GM21423 (cell line): ENCODE measurements at regions not wholly inside any gene's neighbourhood (a gene's known extent, or its start where the extent isn't known, plus 50 kb on each side); places are given as distances from the start of the nearest gene placed in this dataset.

Experiments used
- ATAC-seq: cut with Tn5 transposase; IDR thresholded peaks from one replicate; pipeline ENCODE4 v1.9.1; 2021; ENCODE audit warnings: mild to moderate bottlenecking, moderate library complexity; ENCODE audit not compliant: unreplicated experiment

- no peak for ATAC-seq
These were observed 56.7 kb upstream of the GUCA2B start for GRCh38 chr1:42096554-42096953.

DNA sequence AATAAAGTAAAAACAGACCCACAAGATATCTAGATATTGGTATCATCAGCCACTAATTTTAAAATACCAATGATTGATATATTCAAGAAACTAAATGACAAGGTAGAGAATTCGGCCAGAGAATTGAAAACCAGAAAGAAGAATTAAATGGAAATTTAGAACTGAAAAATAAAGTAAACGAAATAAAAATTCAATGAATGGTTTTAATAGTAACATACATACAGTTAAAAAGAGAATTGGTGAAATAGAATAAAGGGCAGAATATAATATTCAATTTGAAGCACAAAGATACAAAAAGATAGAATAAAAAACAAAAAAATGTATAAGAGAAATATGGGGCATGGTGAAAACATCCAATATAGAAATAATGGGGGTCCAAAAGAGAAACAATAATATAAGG, 64.0 kb upstream of the GUCA2B start:
- no peak for ATAC-seq

DNA sequence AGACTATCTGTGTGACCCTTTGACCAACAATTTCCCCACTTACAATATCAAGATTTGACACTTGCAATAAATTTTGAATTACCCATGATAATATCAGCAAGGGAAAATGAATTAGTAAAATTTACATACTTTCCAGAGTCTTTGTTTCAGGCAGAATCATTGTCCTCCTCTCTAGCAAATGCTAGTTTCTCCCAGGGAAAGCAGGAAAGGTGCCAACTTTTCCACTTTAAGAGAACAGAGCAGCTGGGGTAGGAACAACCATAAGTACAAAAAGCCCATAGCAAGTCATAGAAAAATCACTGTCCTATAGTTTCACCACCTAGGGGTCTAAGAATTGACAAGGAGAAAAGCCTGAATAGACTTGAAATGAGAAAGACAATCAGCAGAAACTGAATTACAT, 67.1 kb upstream of the GUCA2B start:
- no peak for ATAC-seq

- ATAC-seq: no peak
These were observed 67.6 kb upstream of the GUCA2B start for GRCh38 chr1:42085596-42085995.

DNA sequence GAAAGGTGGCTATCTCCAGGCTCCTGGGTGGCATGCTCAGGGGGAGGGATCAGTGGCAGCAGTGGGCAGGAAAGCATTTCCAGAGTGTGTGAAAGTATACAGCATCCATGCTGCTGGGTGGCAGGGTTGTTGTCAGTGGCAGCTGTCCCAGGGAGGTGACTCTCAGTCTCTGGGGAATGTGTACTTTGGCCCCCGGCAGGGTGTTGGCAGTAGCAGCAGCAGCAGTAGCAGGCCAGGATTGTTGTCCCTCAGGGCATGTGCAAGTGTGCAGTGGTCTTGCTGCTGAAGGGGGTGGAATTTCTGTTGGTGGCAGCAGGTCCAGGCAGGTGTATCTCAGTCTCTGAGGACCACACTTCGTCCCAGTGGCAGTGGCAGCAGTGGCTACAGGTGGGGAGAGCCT, 71.7 kb upstream of the GUCA2B start:
- ATAC-seq: no peak

- ATAC-seq: no peak
These were observed 78.0 kb upstream of the GUCA2B start for GRCh38 chr1:42075179-42075578.

GRCh38 chr1:42070996-42071395, 82.2 kb upstream of the GUCA2B start:
- ATAC-seq: no peak

GRCh38 chr1:42057800-42058199, 95.4 kb upstream of the GUCA2B start:
- no peak for ATAC-seq

DNA sequence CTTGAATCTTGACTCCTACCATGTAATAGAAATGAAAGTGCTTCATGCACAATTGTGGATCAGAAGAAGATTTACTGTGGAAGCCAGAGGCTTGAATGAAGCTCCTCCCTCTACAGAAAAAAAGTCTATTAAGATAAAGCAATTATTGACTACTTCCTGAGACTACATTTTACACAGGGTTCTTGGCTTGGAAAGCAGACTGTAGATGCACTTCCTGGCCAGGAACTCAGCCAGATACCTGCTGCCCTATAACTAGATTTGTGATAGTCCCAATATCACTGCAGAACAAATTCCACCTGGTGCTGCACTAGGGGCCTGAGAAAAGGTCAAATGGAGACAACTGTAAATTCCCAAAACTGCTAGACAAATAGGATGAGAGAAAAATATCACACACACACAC, 96.8 kb upstream of the GUCA2B start:
- no peak for ATAC-seq

DNA sequence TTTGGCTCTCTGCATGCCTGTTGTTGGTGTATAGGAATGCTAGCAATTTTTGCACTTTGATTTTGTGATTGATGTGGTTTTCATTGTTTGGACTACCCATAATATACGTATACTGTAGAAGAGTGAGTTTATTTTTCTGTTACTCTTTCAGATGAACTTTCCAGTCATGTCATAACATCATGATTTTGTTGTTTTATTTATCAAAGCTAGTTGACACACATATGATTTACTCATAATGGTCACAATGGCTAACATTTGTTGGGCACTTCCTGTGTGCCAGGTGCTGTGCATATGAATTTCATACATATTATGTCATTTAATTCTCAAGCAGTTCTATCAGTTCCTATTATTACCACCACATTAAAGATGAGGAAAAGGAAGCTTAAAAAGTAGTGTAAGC, 98.1 kb upstream of the GUCA2B start:
- no peak for ATAC-seq

DNA sequence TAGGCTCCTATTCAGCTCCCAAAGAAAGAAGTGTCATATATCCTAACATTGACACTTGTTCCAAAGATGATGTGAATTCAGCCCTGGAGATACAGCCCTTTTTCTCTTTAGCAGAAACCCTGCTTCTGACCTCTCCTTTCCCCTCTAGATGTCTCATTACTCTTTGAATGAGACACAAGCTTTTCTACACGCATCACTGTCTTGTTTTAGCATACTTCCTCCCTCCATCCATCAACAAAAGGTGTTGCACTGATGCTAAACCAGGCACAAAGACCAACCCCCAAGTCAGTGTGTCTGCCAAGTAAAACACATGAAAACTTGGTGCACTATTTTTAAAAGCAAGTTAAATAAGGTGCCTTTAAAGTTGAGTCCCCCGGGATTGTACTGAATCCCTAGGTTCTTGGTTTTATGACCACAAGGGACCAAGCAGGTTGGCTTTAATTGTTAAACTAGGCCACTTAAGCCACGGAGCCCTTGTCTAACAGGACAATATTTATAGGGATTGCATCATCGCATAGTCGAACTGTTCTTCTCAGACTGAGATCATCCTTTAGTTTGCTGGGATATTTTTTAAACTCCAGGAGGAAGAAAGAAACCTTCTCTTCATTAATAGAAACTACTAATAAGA, 101.0 kb upstream of the GUCA2B start:
- no peak for ATAC-seq

DNA sequence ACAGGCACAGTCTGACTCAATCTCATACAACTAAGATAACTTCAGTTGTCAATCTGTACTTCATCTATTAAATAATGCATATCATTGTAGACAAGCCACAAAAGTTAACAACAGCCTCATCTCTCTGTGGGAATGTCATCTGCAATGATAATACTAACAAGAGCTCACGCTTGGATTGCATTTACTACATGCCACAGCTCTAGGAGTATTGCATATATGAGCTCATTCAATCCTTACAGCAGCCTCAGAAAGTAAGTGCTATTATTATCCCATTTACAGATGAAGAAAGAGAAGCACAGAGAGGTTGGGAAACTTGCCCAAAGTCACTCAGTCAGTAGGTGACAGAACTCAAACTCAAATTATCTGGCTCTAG, 105.7 kb upstream of the GUCA2B start:
- no peak for ATAC-seq

GRCh38 chr1:42046761-42047507, 106.3 kb upstream of the GUCA2B start:
- no peak for ATAC-seq

DNA sequence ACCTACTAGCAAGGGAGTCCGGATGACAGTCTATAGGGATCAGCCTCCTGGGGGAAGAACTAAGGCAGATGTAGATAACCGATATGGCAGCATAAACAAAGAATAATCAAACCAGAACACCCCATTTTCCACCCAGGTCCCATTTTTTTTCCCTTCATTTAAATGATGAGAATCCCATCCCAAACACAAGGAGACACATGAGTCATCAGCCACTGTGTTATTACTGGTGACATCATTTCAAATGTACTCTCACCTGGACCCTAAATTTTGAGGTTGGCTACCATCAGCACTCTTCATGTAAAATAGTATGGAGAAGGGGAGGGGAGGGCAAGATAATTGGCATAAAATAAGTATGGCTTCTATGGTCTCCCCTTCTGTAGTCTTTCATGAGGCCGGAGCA, 108.9 kb upstream of the GUCA2B start:
- no peak for ATAC-seq

DNA sequence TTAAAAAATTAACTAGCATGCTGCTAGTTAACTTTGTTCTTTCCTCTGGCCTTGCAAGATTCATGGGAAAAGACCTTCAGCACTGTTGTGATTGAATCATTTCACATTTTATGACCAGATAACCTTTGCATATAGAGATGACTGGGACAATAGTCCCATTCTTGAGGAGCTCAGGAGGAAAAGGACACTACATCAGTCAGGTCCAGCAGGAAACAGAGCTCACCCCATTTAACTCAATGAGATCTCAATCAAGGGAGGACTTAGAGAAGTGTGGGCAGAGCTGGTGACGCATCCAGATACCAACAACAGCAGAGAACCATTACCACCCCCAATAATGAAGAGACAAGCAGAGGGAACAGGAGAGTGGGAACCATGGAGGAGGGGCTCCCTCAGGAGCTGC, 109.4 kb upstream of the GUCA2B start:
- no peak for ATAC-seq

GRCh38 chr1:42043182-42043581, 110.0 kb upstream of the GUCA2B start:
- no peak for ATAC-seq

GRCh38 chr1:42041031-42041430, 112.2 kb upstream of the GUCA2B start:
- ATAC-seq: no peak

- no peak for ATAC-seq
These were observed 113.1 kb upstream of the GUCA2B start for GRCh38 chr1:42040159-42040558.

GRCh38 chr1:42038261-42038660, 114.9 kb upstream of the GUCA2B start:
- ATAC-seq: no peak

- ATAC-seq: no peak
These were observed 115.6 kb upstream of the GUCA2B start for GRCh38 chr1:42037586-42037985.

DNA sequence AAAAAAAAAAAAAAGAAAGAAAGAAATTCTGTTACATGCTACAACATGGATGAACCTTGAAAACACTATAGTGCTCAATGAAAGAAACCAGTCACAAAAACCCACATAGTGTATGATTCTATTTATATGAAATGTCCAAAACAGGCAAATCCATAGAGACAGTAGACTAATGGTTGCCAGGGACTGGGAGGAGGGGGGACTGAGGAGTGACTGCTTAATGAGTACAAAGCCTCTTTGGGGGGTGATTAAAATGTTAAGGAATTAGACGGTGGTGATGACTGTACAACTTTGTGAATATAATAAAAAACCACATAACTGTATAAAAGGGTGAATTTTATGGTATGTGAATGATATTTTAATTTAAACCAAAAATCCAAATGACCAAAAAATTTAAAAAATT, 116.0 kb upstream of the GUCA2B start:
- no peak for ATAC-seq

DNA sequence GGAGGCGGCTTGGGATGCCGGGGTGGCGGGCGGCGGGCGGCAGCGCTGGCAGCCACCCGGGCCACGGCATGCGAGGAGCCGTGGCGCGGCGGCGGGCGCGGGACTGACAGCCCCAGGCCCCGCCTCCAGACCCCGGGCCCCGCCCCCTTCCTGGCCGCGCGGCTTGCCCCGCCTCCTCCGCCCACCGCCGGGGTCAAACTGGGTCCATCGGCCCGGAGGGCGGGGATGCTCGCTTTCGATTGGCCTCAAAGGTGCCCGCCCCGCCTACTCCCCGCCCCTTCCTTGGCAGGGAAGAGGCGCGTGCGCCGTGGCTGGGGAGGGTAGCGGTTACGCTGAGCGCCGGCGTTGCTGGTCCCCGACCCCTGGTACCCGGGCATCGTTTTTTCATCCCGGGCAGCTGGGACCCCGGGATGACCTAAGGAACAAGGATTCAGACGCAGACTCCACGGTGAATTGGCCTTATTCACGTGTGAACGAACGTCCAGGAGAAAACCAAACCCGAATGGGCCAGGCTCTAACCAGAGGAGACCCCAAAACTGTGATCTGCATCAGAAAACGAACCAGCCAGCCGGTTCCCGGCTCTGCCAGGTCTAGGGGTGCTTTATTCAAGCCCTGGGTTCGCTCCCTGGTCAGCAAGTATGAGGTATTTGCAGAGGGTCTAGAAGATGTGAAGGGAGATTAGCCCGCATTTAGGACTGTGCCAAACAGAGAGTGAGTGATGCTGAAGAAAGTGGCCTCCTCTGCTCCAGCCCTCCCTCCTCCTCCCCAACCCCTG, 117.2 kb upstream of the GUCA2B start:
- ATAC-seq: peak; percentile 91
